GM23338 (cell line): ENCODE measurements at regions not wholly inside any gene's neighbourhood (a gene's known extent, or its start where the extent isn't known, plus 50 kb on each side); places are given as distances from the start of the nearest gene placed in this dataset.

Source experiments
- ATAC-seq: fragments of 200-7000 bp; cut with Tn5 transposase; 3 replicates; pipeline ENCODE4 v1.9.1; 2020
- DNase-seq: peaks from one replicate; pipeline ENCODE4 v3.0.0-alpha.2; 2015; ENCODE audit warnings: low spot score
- H2AFZ ChIP-seq: fragments of 200-600 bp; sonication (generic); 2 replicates; pipeline ENCODE4 v1.8.0; 2016; ENCODE audit warnings: antibody characterized with exemption, mild to moderate bottlenecking, moderate library complexity
- H3F3A ChIP-seq: fragments of 200-600 bp; sonication (generic); replicated peaks from 2 replicates; pipeline ENCODE4 v1.8.0; 2017; ENCODE audit warnings: antibody characterized with exemption, mixed run types, low read depth
- H3K27ac ChIP-seq: fragments of 200-600 bp; sonication (generic); 2 replicates; pipeline ENCODE4 v1.6.1; 2016; ENCODE audit warnings: low read depth
- H3K27me3 ChIP-seq: fragments of 200-600 bp; sonication (generic); 2 replicates; pipeline ENCODE4 v1.8.0; 2016; ENCODE audit warnings: mild to moderate bottlenecking, mixed run types, moderate library complexity; ENCODE audit not compliant: insufficient read depth
- H3K36me3 ChIP-seq: fragments of 200-600 bp; sonication (generic); 2 replicates; pipeline ENCODE4 v1.8.0; 2016; ENCODE audit warnings: mild to moderate bottlenecking; ENCODE audit not compliant: insufficient read depth
- H3K4me1 ChIP-seq: fragments of 200-600 bp; sonication (generic); 2 replicates; pipeline ENCODE4 v1.8.0; 2016; ENCODE audit warnings: mild to moderate bottlenecking, moderate library complexity; ENCODE audit not compliant: insufficient read depth
- H3K4me2 ChIP-seq: fragments of 200-600 bp; sonication (generic); 2 replicates; pipeline ENCODE4 v1.7.1; 2017; ENCODE audit warnings: mixed run types
- H3K4me3 ChIP-seq: fragments of 200-600 bp; sonication (generic); 2 replicates; pipeline ENCODE4 v1.6.1; 2016; ENCODE audit warnings: mixed run types
- H3K79me2 ChIP-seq: fragments of 200-600 bp; sonication (generic); replicated peaks from 2 replicates; pipeline ENCODE4 v1.8.0; 2017; ENCODE audit warnings: mild to moderate bottlenecking; ENCODE audit not compliant: insufficient read depth
- H3K9me2 ChIP-seq: fragments of 200-600 bp; sonication (generic); 2 replicates; pipeline ENCODE4 v1.8.0; 2017; ENCODE audit not compliant: insufficient read depth
- H4K20me1 ChIP-seq: fragments of 200-600 bp; sonication (generic); replicated peaks from 2 replicates; pipeline ENCODE4 v1.8.0; 2017; ENCODE audit warnings: mild to moderate bottlenecking; ENCODE audit not compliant: insufficient read depth
- H3K27ac Mint-ChIP-seq: 2 replicates; pipeline ENCODE4 v1.8.0; 2020; ENCODE audit warnings: inconsistent platforms, mild to moderate bottlenecking, moderate library complexity, mixed read lengths
- H3K27me3 Mint-ChIP-seq: 3 replicates; pipeline ENCODE4 v1.8.0; 2022; ENCODE audit warnings: low read depth, mild to moderate bottlenecking, moderate library complexity, mixed read lengths, inconsistent platforms; ENCODE audit not compliant: insufficient read depth, poor library complexity
- H3K36me3 Mint-ChIP-seq: 3 replicates; pipeline ENCODE4 v1.8.0; 2021; ENCODE audit warnings: low read depth, mild to moderate bottlenecking, inconsistent platforms, moderate library complexity, mixed read lengths
- H3K4me1 Mint-ChIP-seq: 3 replicates; pipeline ENCODE4 v1.8.0; 2020; ENCODE audit warnings: mild to moderate bottlenecking, inconsistent platforms, mixed read lengths
- H3K4me3 Mint-ChIP-seq: 3 replicates; pipeline ENCODE4 v1.8.0; 2021; ENCODE audit warnings: moderate library complexity, mild to moderate bottlenecking, inconsistent platforms, mixed read lengths
- H3K9me3 Mint-ChIP-seq: 3 replicates; pipeline ENCODE4 v1.8.0; 2020; ENCODE audit warnings: moderate library complexity, mild to moderate bottlenecking, inconsistent platforms, mixed read lengths
- EZH2phosphoT487 ChIP-seq: fragments of 200-600 bp; sonication (generic); IDR thresholded peaks from one replicate; pipeline ENCODE4 v1.8.1; 2018; ENCODE audit warnings: antibody characterized with exemption; ENCODE audit not compliant: unreplicated experiment
- JUNB ChIP-seq: IDR thresholded peaks from one replicate; pipeline ENCODE4 v1.6.1; 2016; ENCODE audit warnings: antibody characterized with exemption; ENCODE audit not compliant: unreplicated experiment
- NANOG ChIP-seq: IDR thresholded peaks from 2 replicates; pipeline ENCODE4 v1.6.1; 2016; ENCODE audit warnings: antibody characterized with exemption, borderline replicate concordance
- POLR2AphosphoS5 ChIP-seq: IDR thresholded peaks from 2 replicates; pipeline ENCODE4 v1.6.1; 2016; ENCODE audit warnings: antibody characterized with exemption, low read depth
- STAT1 ChIP-seq: IDR thresholded peaks from one replicate; pipeline ENCODE4 v1.6.1; 2016; ENCODE audit warnings: antibody characterized with exemption; ENCODE audit not compliant: unreplicated experiment
- ZNF114 ChIP-seq: fragments of 250-450 bp; sonication (Bioruptor Pico); IDR thresholded peaks from 2 replicates; pipeline ENCODE4 v1.5.0; 2020; ENCODE audit warnings: mild to moderate bottlenecking, moderate library complexity
- TF ChIP-seq, protein P1 (sequence below), 2 experiments: fragments of 200-600 bp in 1 of 2; sonication (generic) in 1 of 2; conservative IDR thresholded peaks; 2 replicates each; pipeline versions ENCODE4 v1.5.1 to v1.6.1; 2016 to 2017; ENCODE audit warnings: antibody characterized with exemption in 2 of 2, low read depth in 2 of 2, mild to moderate bottlenecking in 2 of 2, moderate library complexity in 1 of 2
- TF ChIP-seq, protein P2 (sequence below): fragments of 250-450 bp; sonication (Bioruptor Pico); IDR thresholded peaks from 2 replicates; pipeline ENCODE4 v1.5.0; 2020; ENCODE audit warnings: mild to moderate bottlenecking, moderate library complexity

DNA sequence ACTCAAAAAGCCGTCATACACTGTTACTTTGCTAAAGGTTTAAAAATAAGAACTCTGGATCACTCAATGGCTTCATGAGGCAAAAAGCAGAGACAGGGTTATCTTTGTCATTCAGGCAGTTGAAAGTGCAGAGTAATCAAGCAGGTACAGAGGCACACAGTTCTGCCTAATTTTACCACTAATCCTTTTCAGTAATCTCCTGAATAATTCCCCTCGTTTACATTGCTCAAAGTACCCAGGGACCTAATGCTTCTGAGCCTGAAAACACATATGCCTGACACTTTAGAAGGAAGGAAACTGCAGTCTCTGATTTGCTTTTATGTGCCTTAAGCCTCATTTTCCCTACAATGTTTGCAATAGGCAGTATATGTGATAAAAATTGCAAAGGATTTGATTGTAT is 71.4 kb upstream of the TRAM1L1 start:
- Mint-ChIP-seq H3K4me3 (no peak overlapping the region), H3K4me1 (peaks cover 3% of the 10 kb centered on the region; the same call in 1 of the 3 replicates), H3K36me3 (0 out of 3 replicates have a peak, but pooled peaks cover 1% of the 10 kb centered on the region), H3K27me3 (no peaks in the 10 kb centered on the region), H3K9me3 (peaks cover 5% of the 10 kb centered on the region; the same call in 2 of the 3 replicates), H3K27ac (no peak overlapping the region)
- Histone ChIP-seq H3K4me2 (no peak overlapping the region), H3K36me3 (no peaks in the 10 kb centered on the region), H3K79me2 (no peaks in the 10 kb centered on the region), H4K20me1 (no peaks in the 10 kb centered on the region), H2AFZ (no peak overlapping the region), H3F3A (no peaks in the 10 kb centered on the region), H3K9me2 (peaks cover 12% of the 10 kb centered on the region; the same call in 1 of the 2 replicates), H3K4me3 (no peak overlapping the region), H3K27ac (no peak overlapping the region), H3K27me3 (no peaks in the 10 kb centered on the region), H3K4me1 (0 out of 2 replicates have a peak, but pooled peaks cover 3% of the 10 kb centered on the region)
- no peak for ATAC-seq
- TF ChIP-seq, protein P1, sequence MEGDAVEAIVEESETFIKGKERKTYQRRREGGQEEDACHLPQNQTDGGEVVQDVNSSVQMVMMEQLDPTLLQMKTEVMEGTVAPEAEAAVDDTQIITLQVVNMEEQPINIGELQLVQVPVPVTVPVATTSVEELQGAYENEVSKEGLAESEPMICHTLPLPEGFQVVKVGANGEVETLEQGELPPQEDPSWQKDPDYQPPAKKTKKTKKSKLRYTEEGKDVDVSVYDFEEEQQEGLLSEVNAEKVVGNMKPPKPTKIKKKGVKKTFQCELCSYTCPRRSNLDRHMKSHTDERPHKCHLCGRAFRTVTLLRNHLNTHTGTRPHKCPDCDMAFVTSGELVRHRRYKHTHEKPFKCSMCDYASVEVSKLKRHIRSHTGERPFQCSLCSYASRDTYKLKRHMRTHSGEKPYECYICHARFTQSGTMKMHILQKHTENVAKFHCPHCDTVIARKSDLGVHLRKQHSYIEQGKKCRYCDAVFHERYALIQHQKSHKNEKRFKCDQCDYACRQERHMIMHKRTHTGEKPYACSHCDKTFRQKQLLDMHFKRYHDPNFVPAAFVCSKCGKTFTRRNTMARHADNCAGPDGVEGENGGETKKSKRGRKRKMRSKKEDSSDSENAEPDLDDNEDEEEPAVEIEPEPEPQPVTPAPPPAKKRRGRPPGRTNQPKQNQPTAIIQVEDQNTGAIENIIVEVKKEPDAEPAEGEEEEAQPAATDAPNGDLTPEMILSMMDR (conservative IDR thresholded peaks at IDR 0.05; ENCODE audit: low read depth in 2 of 2), result no peak
- TF ChIP-seq, protein P2, sequence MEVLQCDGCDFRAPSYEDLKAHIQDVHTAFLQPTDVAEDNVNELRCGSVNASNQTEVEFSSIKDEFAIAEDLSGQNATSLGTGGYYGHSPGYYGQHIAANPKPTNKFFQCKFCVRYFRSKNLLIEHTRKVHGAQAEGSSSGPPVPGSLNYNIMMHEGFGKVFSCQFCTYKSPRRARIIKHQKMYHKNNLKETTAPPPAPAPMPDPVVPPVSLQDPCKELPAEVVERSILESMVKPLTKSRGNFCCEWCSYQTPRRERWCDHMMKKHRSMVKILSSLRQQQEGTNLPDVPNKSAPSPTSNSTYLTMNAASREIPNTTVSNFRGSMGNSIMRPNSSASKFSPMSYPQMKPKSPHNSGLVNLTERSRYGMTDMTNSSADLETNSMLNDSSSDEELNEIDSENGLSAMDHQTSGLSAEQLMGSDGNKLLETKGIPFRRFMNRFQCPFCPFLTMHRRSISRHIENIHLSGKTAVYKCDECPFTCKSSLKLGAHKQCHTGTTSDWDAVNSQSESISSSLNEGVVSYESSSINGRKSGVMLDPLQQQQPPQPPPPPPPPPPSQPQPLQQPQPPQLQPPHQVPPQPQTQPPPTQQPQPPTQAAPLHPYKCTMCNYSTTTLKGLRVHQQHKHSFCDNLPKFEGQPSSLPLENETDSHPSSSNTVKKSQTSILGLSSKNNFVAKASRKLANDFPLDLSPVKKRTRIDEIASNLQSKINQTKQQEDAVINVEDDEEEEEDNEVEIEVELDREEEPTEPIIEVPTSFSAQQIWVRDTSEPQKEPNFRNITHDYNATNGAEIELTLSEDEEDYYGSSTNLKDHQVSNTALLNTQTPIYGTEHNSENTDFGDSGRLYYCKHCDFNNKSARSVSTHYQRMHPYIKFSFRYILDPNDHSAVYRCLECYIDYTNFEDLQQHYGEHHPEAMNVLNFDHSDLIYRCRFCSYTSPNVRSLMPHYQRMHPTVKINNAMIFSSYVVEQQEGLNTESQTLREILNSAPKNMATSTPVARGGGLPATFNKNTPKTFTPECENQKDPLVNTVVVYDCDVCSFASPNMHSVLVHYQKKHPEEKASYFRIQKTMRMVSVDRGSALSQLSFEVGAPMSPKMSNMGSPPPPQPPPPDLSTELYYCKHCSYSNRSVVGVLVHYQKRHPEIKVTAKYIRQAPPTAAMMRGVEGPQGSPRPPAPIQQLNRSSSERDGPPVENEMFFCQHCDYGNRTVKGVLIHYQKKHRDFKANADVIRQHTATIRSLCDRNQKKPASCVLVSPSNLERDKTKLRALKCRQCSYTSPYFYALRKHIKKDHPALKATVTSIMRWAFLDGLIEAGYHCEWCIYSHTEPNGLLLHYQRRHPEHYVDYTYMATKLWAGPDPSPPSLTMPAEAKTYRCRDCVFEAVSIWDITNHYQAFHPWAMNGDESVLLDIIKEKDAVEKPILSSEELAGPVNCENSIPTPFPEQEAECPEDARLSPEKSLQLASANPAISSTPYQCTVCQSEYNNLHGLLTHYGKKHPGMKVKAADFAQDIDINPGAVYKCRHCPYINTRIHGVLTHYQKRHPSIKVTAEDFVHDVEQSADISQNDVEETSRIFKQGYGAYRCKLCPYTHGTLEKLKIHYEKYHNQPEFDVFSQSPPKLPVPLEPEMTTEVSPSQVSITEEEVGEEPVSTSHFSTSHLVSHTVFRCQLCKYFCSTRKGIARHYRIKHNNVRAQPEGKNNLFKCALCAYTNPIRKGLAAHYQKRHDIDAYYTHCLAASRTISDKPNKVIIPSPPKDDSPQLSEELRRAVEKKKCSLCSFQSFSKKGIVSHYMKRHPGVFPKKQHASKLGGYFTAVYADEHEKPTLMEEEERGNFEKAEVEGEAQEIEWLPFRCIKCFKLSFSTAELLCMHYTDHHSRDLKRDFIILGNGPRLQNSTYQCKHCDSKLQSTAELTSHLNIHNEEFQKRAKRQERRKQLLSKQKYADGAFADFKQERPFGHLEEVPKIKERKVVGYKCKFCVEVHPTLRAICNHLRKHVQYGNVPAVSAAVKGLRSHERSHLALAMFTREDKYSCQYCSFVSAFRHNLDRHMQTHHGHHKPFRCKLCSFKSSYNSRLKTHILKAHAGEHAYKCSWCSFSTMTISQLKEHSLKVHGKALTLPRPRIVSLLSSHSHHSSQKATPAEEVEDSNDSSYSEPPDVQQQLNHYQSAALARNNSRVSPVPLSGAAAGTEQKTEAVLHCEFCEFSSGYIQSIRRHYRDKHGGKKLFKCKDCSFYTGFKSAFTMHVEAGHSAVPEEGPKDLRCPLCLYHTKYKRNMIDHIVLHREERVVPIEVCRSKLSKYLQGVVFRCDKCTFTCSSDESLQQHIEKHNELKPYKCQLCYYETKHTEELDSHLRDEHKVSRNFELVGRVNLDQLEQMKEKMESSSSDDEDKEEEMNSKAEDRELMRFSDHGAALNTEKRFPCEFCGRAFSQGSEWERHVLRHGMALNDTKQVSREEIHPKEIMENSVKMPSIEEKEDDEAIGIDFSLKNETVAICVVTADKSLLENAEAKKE, result no peak
- no peak for TF ChIP-seq JUNB
- TF ChIP-seq STAT1, result no peak
- no peak for TF ChIP-seq POLR2AphosphoS5
- no peak for TF ChIP-seq NANOG
- no peak for TF ChIP-seq ZNF114 (CRISPR knock-in tag)
- TF ChIP-seq EZH2phosphoT487, result no peak
- peak; percentile 2 for DNase-seq
